GM12878 (cell line): ENCODE measurements at regions not wholly inside any gene's neighbourhood (a gene's known extent, or its start where the extent isn't known, plus 50 kb on each side); places are given as distances from the start of the nearest gene placed in this dataset.

Experiments used
- ATAC-seq: fragments of 200-7000 bp; cut with Tn5 transposase; 3 replicates; pipeline ENCODE4 v1.9.1; 2020; ENCODE audit warnings: mild to moderate bottlenecking, moderate library complexity
- BruUV-seq: library from RNA; stranded (reverse); fragments of 400-500 nt; replicated peaks from 2 replicates; lab custom pipeline; 2021; lab: Mats Ljungman, UMichigan
- CTCF ChIA-PET: fragments of 300-600 bp; sonication (Branson Sonifier 250); formaldehyde crosslinking; extraction: SDS; loops from one replicate; lab custom pipeline; 2021; ENCODE audit warnings: inconsistent platforms; lab: Yijun Ruan, JAX
- POLR2A ChIA-PET: fragments of 350-600 bp; formaldehyde crosslinking; extraction: SDS; loops from one replicate; lab custom pipeline; 2021; ENCODE audit warnings: inconsistent platforms; lab: Charles Lee
- RAD21 ChIA-PET: fragments of 300-600 bp; sonication (Branson Sonifier 250); formaldehyde crosslinking; loops from one replicate; lab custom pipeline; 2023; ENCODE audit warnings: antibody characterized with exemption; ENCODE audit not compliant: unreplicated experiment; lab: Charles Lee
- SMC1A ChIA-PET: fragments of 300-600 bp; sonication (Branson Sonifier 250); formaldehyde crosslinking; loops from one replicate; lab custom pipeline; 2023; ENCODE audit not compliant: unreplicated experiment, uncharacterized antibody; lab: Charles Lee
- DNase-seq: peaks from one replicate; pipeline ENCODE4 v3.0.0-alpha.2; 2011; ENCODE audit warnings: low read depth, low spot score
- FAIRE-seq: peaks from 3 replicates; lab custom pipeline; 2011; peaks lifted over from hg19 to GRCh38; lab: Jason Lieb, UNC
- H2AFZ ChIP-seq: 2 replicates; pipeline ENCODE4 v1.6.0; 2011; ENCODE audit warnings: low read depth, low read length, control low read depth; ENCODE audit not compliant: control insufficient read depth
- H3K27ac ChIP-seq: 2 replicates; pipeline ENCODE4 v1.5.1; 2011; ENCODE audit warnings: control low read depth; ENCODE audit not compliant: control insufficient read depth, insufficient read depth
- H3K27me3 ChIP-seq, 2 experiments: replicated peaks in 1 of 2; 2 replicates each; pipeline versions ENCODE4 v1.6.0 to v1.6.1; 2011; ENCODE audit warnings: low read length in 1 of 2; ENCODE audit not compliant: control insufficient read depth in 2 of 2, insufficient read depth in 2 of 2
- H3K36me3 ChIP-seq, 2 experiments: 2 replicates each; pipeline ENCODE4 v1.5.1; 2011; ENCODE audit warnings: low read length in 1 of 2; ENCODE audit not compliant: control insufficient read depth in 2 of 2, insufficient read depth in 2 of 2
- H3K4me1 ChIP-seq: 2 replicates; pipeline ENCODE4 v1.6.1; 2011; ENCODE audit warnings: mild to moderate bottlenecking, low read length, moderate library complexity, mixed read lengths; ENCODE audit not compliant: control insufficient read depth, insufficient read depth
- H3K4me2 ChIP-seq: 2 replicates; pipeline ENCODE4 v1.6.0; 2011; ENCODE audit warnings: control low read depth; ENCODE audit not compliant: control insufficient read depth, insufficient read depth
- H3K4me3 ChIP-seq: fragments of 200-600 bp; sonication (generic); 2 replicates; pipeline ENCODE4 v1.5.1; 2016
- H3K79me2 ChIP-seq: 2 replicates; pipeline ENCODE4 v1.6.0; 2011; ENCODE audit warnings: low read length; ENCODE audit not compliant: control insufficient read depth, insufficient read depth
- H3K9ac ChIP-seq: 2 replicates; pipeline ENCODE4 v1.8.0; 2011; ENCODE audit warnings: low read length, control low read depth, mixed read lengths; ENCODE audit not compliant: control insufficient read depth, insufficient read depth
- H3K9me3 ChIP-seq: replicated peaks from 3 replicates; pipeline ENCODE4 v1.5.1; 2011; ENCODE audit warnings: mild to moderate bottlenecking, low read length; ENCODE audit not compliant: control insufficient read depth, insufficient read depth
- H4K20me1 ChIP-seq: 2 replicates; pipeline ENCODE4 v1.6.0; 2011; ENCODE audit not compliant: control insufficient read depth, insufficient read depth
- ATF7 ChIP-seq: fragments of 450-650 bp; IDR thresholded peaks from 2 replicates; pipeline ENCODE4 v1.6.1; 2016; ENCODE audit warnings: low read depth, mild to moderate bottlenecking
- BHLHE40 ChIP-seq, 2 experiments: fragments of 450-650 bp in 1 of 2; IDR thresholded peaks; 2 replicates each; pipeline ENCODE4 v1.6.1; 2011 to 2017; ENCODE audit warnings: low read depth in 2 of 2, borderline replicate concordance in 1 of 2, improper control_type of control experiment in 1 of 2, low read length in 1 of 2, mild to moderate bottlenecking in 1 of 2
- FOS ChIP-seq: IDR thresholded peaks from 3 replicates; pipeline ENCODE4 v1.6.1; 2011; ENCODE audit warnings: borderline replicate concordance; ENCODE audit not compliant: insufficient read length; ENCODE audit errors: extremely low read depth
- NR2C2 ChIP-seq: IDR thresholded peaks from 2 replicates; pipeline ENCODE4 v1.6.1; 2011; ENCODE audit warnings: borderline replicate concordance, low read depth; ENCODE audit not compliant: control insufficient read depth, insufficient read length
- NRF1 ChIP-seq: conservative IDR thresholded peaks from 2 replicates; pipeline ENCODE4 v1.6.1; 2011; ENCODE audit warnings: mild to moderate bottlenecking, low read depth, low read length, improper control_type of control experiment
- POLR2A ChIP-seq: IDR thresholded peaks from 2 replicates; pipeline ENCODE4 v1.6.1; 2011; ENCODE audit warnings: low read depth, mild to moderate bottlenecking, low read length
- SIN3A ChIP-seq: IDR thresholded peaks from 2 replicates; pipeline ENCODE4 v1.6.1; 2012; ENCODE audit warnings: low read depth, low read length, improper control_type of control experiment
- SUPT20H ChIP-seq: IDR thresholded peaks from 2 replicates; pipeline ENCODE4 v1.6.1; 2011; ENCODE audit warnings: low read depth, mild to moderate bottlenecking, low read length, moderate library complexity, borderline replicate concordance; ENCODE audit not compliant: control insufficient read depth
- TARDBP ChIP-seq: IDR thresholded peaks from 2 replicates; pipeline ENCODE4 v1.6.1; 2016; ENCODE audit warnings: borderline replicate concordance
- WRNIP1 ChIP-seq: IDR thresholded peaks from 2 replicates; pipeline ENCODE4 v1.6.1; 2011; ENCODE audit warnings: low read depth, low read length, improper control_type of control experiment, borderline replicate concordance
- ZBTB33 ChIP-seq: fragments of 450-650 bp; IDR thresholded peaks from 2 replicates; pipeline ENCODE4 v1.6.1; 2017; ENCODE audit warnings: mild to moderate bottlenecking
- ZNF274 ChIP-seq: IDR thresholded peaks from one replicate; pipeline ENCODE4 v1.8.0; 2011; ENCODE audit not compliant: insufficient read length, insufficient read depth
- WGBS: methylation state at CpG from one replicate; pipeline ENCODE4 v1.1.6; 2016; ENCODE audit warnings: low lambda C conversion rate; ENCODE audit not compliant: insufficient replicate concordance, insufficient coverage; ENCODE audit errors: missing lambda C conversion rate; 5-methylcytosine and 5-hydroxymethylcytosine counted together
- in situ Hi-C: fragments of 300-500 bp; cut with MboI; formaldehyde crosslinking; loops from 9 replicates; pipeline ENCODE4 v1.14.3; 2018; ENCODE audit warnings: mixed read lengths
- intact Hi-C: fragments of 100-400 bp; cut with micrococcal nuclease; formaldehyde crosslinking; loops from one replicate; pipeline ENCODE4 v1.14.2; 2022; ENCODE audit not compliant: unreplicated experiment
- TF ChIP-seq, protein P1 (sequence below): fragments of 450-650 bp; conservative IDR thresholded peaks from 2 replicates; pipeline ENCODE4 v1.6.1; 2017; ENCODE audit warnings: mild to moderate bottlenecking, moderate library complexity
- TF ChIP-seq, protein P2 (sequence below): IDR thresholded peaks from 2 replicates; pipeline ENCODE4 v1.6.1; 2012; ENCODE audit warnings: improper control_type of control experiment, low read depth, low read length; ENCODE audit not compliant: insufficient replicate concordance

- ChIA-PET SMC1A (interaction anchor here (1.9 kb wide), 1 partner anchor 10 kb away, joined by 4 read pairs; no protein-coding TSS in a partner anchor), CTCF (interaction anchor here (1.7 kb wide), 1 partner anchor 34 kb away, joined by 8 read pairs; no protein-coding TSS in a partner anchor), RAD21 (no interaction called here), POLR2A (no interaction called here)
- ATAC-seq (no peak), DNase-seq (no peak), FAIRE-seq (no peak)
- no TSS peak for BruUV-seq
- H3K36me3 ChIP-seq: no peaks in the 10 kb centered on the region
- H3K27me3 ChIP-seq: no peaks in the 10 kb centered on the region
- 40% methylated on average over 2 of the region's 2 CpGs for WGBS
- in situ Hi-C loops: no loop called here
- no peaks in the 10 kb centered on the region for H4K20me1 ChIP-seq
- H2AFZ ChIP-seq: no peak overlapping the region
- H3K79me2 ChIP-seq: no peaks in the 10 kb centered on the region
- H3K4me3 ChIP-seq: no peak overlapping the region
- TF ChIP-seq, protein P1, sequence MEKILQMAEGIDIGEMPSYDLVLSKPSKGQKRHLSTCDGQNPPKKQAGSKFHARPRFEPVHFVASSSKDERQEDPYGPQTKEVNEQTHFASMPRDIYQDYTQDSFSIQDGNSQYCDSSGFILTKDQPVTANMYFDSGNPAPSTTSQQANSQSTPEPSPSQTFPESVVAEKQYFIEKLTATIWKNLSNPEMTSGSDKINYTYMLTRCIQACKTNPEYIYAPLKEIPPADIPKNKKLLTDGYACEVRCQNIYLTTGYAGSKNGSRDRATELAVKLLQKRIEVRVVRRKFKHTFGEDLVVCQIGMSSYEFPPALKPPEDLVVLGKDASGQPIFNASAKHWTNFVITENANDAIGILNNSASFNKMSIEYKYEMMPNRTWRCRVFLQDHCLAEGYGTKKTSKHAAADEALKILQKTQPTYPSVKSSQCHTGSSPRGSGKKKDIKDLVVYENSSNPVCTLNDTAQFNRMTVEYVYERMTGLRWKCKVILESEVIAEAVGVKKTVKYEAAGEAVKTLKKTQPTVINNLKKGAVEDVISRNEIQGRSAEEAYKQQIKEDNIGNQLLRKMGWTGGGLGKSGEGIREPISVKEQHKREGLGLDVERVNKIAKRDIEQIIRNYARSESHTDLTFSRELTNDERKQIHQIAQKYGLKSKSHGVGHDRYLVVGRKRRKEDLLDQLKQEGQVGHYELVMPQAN: no peak
- TF ChIP-seq POLR2A: no peak
- no peak for TF ChIP-seq NRF1
- no peak for TF ChIP-seq ATF7
- no peak for TF ChIP-seq WRNIP1
- TF ChIP-seq, protein P2, sequence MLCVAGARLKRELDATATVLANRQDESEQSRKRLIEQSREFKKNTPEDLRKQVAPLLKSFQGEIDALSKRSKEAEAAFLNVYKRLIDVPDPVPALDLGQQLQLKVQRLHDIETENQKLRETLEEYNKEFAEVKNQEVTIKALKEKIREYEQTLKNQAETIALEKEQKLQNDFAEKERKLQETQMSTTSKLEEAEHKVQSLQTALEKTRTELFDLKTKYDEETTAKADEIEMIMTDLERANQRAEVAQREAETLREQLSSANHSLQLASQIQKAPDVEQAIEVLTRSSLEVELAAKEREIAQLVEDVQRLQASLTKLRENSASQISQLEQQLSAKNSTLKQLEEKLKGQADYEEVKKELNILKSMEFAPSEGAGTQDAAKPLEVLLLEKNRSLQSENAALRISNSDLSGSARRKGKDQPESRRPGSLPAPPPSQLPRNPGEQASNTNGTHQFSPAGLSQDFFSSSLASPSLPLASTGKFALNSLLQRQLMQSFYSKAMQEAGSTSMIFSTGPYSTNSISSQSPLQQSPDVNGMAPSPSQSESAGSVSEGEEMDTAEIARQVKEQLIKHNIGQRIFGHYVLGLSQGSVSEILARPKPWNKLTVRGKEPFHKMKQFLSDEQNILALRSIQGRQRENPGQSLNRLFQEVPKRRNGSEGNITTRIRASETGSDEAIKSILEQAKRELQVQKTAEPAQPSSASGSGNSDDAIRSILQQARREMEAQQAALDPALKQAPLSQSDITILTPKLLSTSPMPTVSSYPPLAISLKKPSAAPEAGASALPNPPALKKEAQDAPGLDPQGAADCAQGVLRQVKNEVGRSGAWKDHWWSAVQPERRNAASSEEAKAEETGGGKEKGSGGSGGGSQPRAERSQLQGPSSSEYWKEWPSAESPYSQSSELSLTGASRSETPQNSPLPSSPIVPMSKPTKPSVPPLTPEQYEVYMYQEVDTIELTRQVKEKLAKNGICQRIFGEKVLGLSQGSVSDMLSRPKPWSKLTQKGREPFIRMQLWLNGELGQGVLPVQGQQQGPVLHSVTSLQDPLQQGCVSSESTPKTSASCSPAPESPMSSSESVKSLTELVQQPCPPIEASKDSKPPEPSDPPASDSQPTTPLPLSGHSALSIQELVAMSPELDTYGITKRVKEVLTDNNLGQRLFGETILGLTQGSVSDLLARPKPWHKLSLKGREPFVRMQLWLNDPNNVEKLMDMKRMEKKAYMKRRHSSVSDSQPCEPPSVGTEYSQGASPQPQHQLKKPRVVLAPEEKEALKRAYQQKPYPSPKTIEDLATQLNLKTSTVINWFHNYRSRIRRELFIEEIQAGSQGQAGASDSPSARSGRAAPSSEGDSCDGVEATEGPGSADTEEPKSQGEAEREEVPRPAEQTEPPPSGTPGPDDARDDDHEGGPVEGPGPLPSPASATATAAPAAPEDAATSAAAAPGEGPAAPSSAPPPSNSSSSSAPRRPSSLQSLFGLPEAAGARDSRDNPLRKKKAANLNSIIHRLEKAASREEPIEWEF: no peak
- no peak for TF ChIP-seq ZNF274
- no peak for TF ChIP-seq BHLHE40 (IDR thresholded peaks at IDR 0.05; ENCODE audit: borderline replicate concordance in 1 of 2, low read depth in 2 of 2, low read length in 1 of 2)
- TF ChIP-seq ZBTB33: no peak
- no peak for TF ChIP-seq SIN3A
- no peak for TF ChIP-seq FOS
- TF ChIP-seq NR2C2: no peak
- TF ChIP-seq SUPT20H: no peak
- TF ChIP-seq TARDBP: no peak
- H3K9ac ChIP-seq: no peak overlapping the region
- peaks cover 13% of the 10 kb centered on the region for H3K4me1 ChIP-seq
- no peak overlapping the region for H3K4me2 ChIP-seq
- H3K9me3 ChIP-seq: peaks cover 4% of the 10 kb centered on the region
- H3K27ac ChIP-seq: no peak overlapping the region
- intact Hi-C loops: no loop called here
Observed at GRCh38 chr7:20016669-20017068, 200.5 kb downstream of the MACC1 start.
